ENCODE measurements at regions not wholly inside any gene's neighbourhood (a gene's known extent, or its start where the extent isn't known, plus 50 kb on each side); places are given as distances from the start of the nearest gene placed in this dataset.

DNA sequence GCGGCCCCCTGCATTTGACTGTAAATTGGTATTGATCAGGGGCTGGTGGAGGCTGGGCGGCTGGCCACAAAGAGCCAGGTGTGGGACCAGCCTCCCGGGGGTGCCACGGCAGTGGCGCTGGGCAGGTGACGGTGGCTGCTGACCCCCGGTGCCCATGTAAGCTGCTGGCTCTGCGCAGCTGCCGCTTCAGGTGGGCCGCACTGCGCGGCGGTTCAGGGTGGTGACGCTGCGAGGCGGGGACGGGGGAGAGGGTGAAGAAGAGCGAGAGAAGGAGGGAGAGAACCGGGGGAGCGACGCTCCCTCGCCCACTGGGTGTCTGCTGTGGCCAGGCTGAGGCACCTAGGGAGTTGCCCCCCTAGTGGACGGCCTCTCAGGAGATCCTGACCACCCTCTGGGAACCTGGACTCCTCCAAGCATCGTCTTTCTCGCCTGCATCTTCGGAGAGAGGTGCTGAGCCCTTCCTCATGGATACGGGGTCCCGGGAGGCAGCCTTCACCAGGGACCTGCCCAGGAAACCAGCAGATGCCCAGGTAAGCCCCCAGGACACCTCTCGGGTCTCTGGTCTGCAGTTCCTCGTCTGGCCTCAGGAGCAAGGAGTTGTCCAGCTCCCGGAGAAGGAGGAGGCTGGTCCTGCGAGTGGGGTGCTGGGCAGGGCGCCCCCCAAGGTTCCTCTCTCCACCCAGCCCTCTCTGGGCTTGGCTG is 77.5 kb upstream of the GATA5 start:
- peaks cover 20% of the 10 kb centered on the region for H3K27me3 Mint-ChIP-seq
- H3K4me1 Mint-ChIP-seq, result peaks cover 9% of the 10 kb centered on the region
- no peak overlapping the region for H3K27ac Mint-ChIP-seq

DNA sequence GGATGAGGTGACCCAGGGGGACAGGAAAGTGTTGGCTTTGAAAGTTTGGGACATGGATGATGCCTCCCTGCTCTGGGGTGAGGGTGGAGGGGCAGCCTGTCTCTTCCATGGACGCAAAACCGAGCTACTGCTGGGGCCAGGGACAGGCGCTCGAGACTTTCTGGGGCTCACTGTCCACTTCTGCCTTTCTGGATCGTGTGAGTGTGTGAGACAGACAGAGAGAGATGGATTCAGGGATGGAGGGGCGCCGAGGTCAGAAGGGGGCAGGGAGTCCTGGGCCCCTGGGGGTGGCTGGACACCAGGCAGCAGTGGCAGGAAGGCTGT is 78.0 kb upstream of the GATA5 start:
- Mint-ChIP-seq H3K4me1 (peaks cover 9% of the 10 kb centered on the region), H3K4me3 (no peak overlapping the region), H3K36me3 (no peaks in the 10 kb centered on the region), H3K9me3 (no peaks in the 10 kb centered on the region), H3K27me3 (peaks cover 21% of the 10 kb centered on the region), H3K27ac (no peak overlapping the region)

More for the DNA sequence above, 77.5 kb upstream of the GATA5 start:
- Mint-ChIP-seq H3K36me3 (no peaks in the 10 kb centered on the region), H3K4me3 (no peak overlapping the region), H3K9me3 (no peaks in the 10 kb centered on the region)

DNA sequence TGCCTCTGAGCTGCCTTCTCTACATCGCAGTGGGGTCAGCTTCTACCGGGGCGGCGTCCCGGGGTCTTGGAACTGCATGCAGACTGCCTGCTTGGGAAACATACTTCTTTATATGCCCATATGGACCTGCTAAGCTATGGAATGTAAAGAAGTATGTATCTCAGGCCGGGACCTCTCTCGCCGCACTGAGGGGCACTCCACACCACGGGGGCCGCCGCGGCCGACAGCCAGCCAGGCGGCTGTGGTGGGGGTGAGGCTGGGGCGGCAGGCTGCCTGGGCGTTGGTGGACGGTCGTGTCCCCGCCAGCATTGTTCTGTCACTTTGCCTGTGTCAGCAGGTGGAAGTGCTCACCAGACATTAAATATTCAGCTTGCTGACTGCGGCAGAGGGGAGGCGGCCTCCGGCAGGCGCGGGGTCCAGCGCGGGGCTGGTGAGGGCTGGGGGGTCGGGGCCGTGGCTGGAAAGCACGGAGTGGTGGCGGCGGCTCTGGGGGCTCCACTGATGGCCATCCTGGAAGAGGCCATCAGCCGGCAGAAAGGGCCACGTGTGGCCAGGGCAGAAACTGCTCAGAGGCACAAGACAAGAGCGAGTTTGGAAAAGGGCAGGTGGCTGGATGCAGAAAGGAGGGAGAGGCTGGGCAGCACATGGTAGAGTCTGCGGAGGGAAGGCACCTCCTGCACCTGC is 78.6 kb upstream of the GATA5 start:
- peaks cover 9% of the 10 kb centered on the region for H3K4me1 Mint-ChIP-seq
- H3K9me3 Mint-ChIP-seq, result no peaks in the 10 kb centered on the region
- H3K4me3 Mint-ChIP-seq, result no peak overlapping the region
- H3K36me3 Mint-ChIP-seq, result no peaks in the 10 kb centered on the region
- no peak overlapping the region for H3K27ac Mint-ChIP-seq
- H3K27me3 Mint-ChIP-seq, result peaks cover 21% of the 10 kb centered on the region

DNA sequence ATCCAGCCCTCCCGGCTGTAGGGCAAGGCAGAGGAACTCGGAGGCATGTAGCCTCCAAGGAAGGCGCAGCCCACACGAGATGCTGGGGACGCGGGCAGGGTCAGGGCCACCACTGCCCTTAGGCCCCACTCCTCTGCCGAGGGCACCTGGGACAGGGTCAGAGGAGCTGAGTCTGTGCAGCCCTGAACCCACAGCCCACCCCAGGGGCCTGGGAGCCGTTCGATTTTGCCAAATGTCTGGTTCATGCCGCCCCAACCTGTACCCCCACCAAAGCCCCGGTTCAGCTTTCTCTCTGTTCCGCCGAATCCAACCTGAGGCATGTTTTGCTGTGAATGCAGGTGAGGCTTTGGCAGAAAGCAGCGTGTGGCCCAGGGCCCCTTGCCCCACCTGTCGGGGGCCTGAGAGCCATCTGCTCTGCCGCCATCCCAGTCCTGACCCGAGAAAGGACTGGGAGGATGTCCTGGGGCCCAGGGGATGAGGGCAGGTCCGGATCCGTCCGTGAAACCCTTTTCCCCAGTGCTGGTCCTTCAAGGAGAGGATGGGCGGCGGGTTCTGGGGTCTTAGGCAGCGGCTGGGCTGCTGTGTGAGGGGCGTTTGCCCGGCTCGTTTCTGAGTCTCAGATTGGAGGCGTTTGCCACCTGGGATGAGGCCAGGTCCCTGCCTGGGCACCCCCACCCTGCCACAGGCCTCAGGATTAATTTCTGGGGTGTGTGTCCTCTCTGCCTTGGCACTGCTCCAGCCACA is 79.3 kb upstream of the GATA5 start:
- Mint-ChIP-seq H3K4me3 (no peak overlapping the region), H3K36me3 (no peaks in the 10 kb centered on the region), H3K9me3 (no peaks in the 10 kb centered on the region), H3K27ac (no peak overlapping the region), H3K4me1 (peaks cover 9% of the 10 kb centered on the region), H3K27me3 (peaks cover 22% of the 10 kb centered on the region)

DNA sequence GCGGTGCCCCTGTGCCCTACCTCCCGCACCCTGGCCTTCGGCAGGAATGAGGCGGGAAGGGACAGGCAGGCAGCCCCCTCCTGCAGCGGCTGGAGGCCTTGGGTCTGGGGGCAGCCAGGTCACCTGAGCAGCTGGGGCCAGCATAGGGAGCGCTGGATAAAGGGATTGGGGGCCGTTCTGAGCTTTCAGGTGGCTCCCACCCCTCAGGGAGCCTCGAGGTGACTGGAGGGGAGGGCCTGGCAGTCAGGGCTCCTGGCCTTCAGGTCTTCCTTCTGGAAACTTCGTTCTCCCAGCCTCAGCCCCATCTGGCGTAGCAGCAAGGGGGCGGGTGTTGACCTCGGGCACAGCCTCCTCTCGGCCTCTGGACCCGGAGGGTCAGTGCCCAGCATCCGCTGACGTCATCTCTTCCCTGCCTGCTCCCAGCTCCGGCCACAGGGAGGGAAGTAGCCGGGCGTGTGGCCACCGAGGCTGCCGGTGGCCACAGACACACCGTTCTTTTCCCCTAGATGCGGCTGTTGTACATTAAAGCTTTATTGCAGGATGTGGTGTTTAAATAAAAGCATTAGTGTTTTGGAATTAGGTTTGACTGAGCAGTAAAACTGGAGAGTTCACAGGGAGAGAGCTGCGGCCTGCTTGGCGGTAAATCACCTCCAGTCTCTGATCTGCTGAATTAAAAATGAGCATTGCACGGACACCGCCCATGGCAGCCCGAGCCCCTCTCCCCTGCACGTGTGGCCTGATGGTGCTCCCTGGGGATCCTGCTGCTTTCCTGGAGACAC is 80.0 kb upstream of the GATA5 start:
- H3K27me3 Mint-ChIP-seq, result peaks cover 18% of the 10 kb centered on the region
- no peak overlapping the region for H3K4me3 Mint-ChIP-seq
- peaks cover 4% of the 10 kb centered on the region for H3K4me1 Mint-ChIP-seq

DNA sequence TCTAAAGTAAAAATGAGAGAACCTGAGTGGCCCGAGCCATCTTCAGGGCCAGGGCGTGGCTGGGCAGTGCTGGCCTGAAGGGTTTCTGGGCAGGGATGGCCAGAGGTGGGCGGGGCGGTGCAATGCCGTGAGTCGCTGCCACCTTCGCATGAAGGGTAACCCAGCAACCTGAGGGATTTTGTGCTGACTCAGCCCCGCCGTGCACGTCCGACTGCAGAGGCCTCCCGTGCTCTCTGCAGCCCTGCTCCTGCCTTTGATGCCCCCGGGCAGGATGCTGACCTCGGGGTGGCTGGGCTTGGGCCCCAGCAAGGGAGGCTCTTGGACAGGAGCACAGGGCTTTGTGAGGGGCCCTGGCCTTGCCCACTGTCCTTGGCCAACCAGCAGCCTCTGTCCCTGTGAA is 81.7 kb upstream of the GATA5 start:
- Mint-ChIP-seq H3K4me1 (peaks cover 9% of the 10 kb centered on the region), H3K4me3 (no peak overlapping the region), H3K27ac (no peak overlapping the region), H3K27me3 (peaks cover 20% of the 10 kb centered on the region), H3K9me3 (no peaks in the 10 kb centered on the region), H3K36me3 (no peaks in the 10 kb centered on the region)

More for the DNA sequence above, 80.0 kb upstream of the GATA5 start:
- no peaks in the 10 kb centered on the region for H3K9me3 Mint-ChIP-seq
- no peak overlapping the region for H3K27ac Mint-ChIP-seq
- H3K36me3 Mint-ChIP-seq, result no peaks in the 10 kb centered on the region

DNA sequence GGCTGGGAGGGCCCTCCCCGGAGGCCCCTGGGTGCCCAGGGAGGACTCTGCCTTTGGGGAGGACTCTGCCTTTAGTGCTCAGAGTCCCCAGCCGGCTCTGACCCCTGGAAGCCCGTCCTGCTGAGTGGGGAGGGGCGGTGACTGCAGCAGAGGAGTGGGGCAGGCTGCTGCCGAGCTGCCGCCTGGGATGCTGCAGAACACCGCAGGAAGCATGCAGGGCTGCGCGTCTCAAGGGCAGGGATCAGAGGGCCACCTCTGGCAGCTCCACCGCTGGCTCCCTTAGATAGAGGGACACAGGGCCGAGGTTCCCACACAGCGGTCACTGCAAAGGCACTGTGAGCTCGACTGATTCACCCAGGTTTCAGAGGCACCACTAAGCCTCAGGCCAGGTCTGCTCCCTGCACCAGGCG is 82.2 kb upstream of the GATA5 start:
- Mint-ChIP-seq H3K27me3 (peaks cover 16% of the 10 kb centered on the region), H3K4me1 (peaks cover 5% of the 10 kb centered on the region), H3K4me3 (no peak overlapping the region), H3K36me3 (no peaks in the 10 kb centered on the region), H3K9me3 (no peaks in the 10 kb centered on the region), H3K27ac (no peak overlapping the region)

DNA sequence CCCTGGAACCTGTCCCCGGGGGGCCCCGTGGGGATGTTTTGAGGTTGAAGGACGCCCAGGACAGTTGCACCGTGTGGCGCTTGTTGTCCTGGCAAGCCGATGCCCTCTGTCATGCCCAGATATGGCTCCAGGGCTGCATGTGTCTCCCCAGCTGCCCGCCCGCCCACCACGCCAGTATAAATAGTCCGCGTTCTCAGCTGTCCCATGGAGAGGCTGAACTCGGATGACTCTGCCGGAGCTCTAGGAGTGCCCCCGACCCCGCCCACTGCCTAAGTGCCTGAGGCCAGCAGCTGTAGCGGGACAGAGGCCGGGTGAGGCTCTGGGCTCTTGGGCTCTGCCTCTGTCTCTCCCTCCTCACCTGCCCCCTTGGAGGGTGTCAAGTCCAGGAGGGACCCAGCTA is 83.0 kb upstream of the GATA5 start:
- no peak overlapping the region for H3K4me3 Mint-ChIP-seq
- no peaks in the 10 kb centered on the region for H3K9me3 Mint-ChIP-seq
- H3K4me1 Mint-ChIP-seq, result peaks cover 5% of the 10 kb centered on the region
- no peak overlapping the region for H3K27ac Mint-ChIP-seq
- H3K36me3 Mint-ChIP-seq, result no peaks in the 10 kb centered on the region
- H3K27me3 Mint-ChIP-seq, result peaks cover 13% of the 10 kb centered on the region

DNA sequence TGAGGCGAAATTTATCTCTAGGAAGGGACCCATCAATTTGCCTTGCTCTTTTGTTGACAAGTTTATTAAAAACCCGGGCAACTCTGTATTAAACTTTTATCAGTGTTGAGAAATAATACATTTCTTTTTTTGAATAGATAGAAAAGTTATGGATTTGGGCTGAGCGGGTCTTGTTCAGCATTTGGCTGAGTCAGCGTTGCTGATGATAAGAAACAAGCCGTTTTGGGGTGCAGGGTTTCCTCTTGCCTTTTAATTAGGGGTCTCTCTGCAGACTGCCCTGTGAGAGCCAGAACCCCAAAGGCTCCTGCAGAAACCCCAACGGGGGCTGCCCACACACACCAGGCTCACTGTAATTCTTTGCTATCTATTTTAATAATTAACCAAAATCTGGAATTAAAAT is 82.1 kb upstream of the SLCO4A1 start:
- H3K9me3 Mint-ChIP-seq, result no peaks in the 10 kb centered on the region
- H3K4me1 Mint-ChIP-seq, result peaks cover 5% of the 10 kb centered on the region
- H3K4me3 Mint-ChIP-seq, result no peak overlapping the region
- no peaks in the 10 kb centered on the region for H3K36me3 Mint-ChIP-seq
- H3K27me3 Mint-ChIP-seq, result peaks cover 10% of the 10 kb centered on the region
- H3K27ac Mint-ChIP-seq, result no peak overlapping the region

DNA sequence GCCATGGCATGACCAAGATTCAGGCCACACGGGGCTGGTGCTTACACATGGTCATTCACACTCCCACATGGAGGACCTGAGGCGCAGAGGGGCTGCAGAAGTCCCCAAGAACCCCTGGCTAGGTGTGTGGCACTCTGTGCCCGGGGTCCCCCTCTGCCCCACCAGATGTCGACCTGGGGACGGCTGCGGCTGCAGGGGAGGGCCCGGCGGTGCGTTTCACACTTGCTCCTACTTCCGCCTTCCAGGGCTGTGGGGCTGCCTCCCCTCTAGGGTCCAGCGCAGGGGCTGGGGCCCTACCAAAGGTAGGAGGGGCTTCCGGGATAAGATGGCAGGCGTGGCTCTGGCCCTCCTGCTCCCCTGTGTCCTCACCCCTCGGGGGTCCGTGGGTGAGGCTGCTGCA is 81.1 kb upstream of the SLCO4A1 start:
- Mint-ChIP-seq H3K4me3 (no peak overlapping the region), H3K27me3 (peaks cover 10% of the 10 kb centered on the region), H3K36me3 (no peaks in the 10 kb centered on the region), H3K4me1 (peaks cover 5% of the 10 kb centered on the region), H3K27ac (no peak overlapping the region), H3K9me3 (no peaks in the 10 kb centered on the region)

DNA sequence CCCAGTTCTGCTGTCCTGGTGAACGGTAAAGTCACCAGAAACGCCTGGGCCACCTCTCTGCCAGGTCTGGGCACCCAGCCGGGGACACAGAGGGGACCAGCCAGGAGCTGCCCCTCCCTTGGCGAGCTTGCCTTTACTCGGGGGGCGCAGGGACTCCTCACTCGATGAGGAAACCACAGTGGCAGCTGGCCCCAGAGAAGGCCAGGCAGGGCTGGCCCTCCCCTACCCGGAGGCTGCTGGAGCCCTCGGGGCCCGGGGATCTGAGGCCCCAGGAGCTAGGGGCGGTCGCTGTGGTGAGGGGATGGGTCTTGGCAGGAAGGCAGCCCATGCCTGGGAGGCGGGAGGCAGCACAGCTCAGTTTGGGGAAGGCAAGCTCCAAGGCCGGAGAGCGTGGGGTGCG is 80.4 kb upstream of the SLCO4A1 start:
- no peaks in the 10 kb centered on the region for H3K9me3 Mint-ChIP-seq
- no peaks in the 10 kb centered on the region for H3K36me3 Mint-ChIP-seq
- H3K4me3 Mint-ChIP-seq, result no peak overlapping the region
- peaks cover 7% of the 10 kb centered on the region for H3K27me3 Mint-ChIP-seq
- peaks cover 5% of the 10 kb centered on the region for H3K4me1 Mint-ChIP-seq
- no peak overlapping the region for H3K27ac Mint-ChIP-seq

DNA sequence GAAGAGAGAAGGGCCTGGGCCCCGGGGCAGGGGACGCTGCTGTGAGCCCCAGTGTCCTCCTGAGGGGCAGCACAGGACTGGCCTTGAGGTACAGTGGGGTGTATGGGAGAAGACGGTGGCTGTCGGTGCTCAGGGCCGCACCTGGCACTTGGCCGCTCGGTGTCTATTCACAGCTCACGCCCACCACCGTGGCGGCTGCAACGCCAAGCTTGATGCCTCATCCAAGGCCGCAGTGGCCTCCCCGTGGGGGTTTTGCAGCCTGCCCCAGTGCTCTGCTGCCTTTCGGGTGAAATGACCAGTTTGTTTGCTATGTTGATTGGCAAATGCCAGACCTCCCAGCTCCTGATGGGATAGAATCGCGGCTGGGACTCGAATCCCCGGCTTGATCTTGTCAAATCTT is 79.5 kb upstream of the SLCO4A1 start:
- Mint-ChIP-seq H3K36me3 (no peaks in the 10 kb centered on the region), H3K4me3 (no peak overlapping the region), H3K4me1 (peaks cover 5% of the 10 kb centered on the region), H3K27me3 (peaks cover 7% of the 10 kb centered on the region), H3K9me3 (no peaks in the 10 kb centered on the region), H3K27ac (no peak overlapping the region)

DNA sequence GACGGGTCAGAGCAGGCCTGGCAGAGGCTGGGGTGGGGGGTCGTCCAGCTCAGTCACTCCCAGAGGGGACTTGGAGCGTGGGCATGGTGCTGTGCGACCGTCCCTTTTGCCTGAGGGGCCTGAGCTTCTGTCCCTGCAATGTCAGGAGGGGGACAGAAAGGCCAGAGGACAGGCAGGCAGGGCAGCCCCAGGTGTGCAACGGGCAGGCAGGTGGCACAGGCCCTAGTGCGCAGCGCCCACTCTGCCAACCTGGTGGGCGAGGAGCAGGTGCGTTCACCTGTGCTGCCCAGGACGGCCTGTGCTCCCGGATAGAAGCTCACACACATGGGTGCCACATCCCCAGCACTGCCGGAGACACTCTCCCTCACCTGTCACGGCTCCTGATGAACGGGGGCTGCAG is 78.7 kb upstream of the SLCO4A1 start:
- peaks cover 5% of the 10 kb centered on the region for H3K4me1 Mint-ChIP-seq
- no peaks in the 10 kb centered on the region for H3K36me3 Mint-ChIP-seq
- H3K9me3 Mint-ChIP-seq, result no peaks in the 10 kb centered on the region
- no peak overlapping the region for H3K4me3 Mint-ChIP-seq
- H3K27me3 Mint-ChIP-seq, result peaks cover 6% of the 10 kb centered on the region
- H3K27ac Mint-ChIP-seq, result no peak overlapping the region

DNA sequence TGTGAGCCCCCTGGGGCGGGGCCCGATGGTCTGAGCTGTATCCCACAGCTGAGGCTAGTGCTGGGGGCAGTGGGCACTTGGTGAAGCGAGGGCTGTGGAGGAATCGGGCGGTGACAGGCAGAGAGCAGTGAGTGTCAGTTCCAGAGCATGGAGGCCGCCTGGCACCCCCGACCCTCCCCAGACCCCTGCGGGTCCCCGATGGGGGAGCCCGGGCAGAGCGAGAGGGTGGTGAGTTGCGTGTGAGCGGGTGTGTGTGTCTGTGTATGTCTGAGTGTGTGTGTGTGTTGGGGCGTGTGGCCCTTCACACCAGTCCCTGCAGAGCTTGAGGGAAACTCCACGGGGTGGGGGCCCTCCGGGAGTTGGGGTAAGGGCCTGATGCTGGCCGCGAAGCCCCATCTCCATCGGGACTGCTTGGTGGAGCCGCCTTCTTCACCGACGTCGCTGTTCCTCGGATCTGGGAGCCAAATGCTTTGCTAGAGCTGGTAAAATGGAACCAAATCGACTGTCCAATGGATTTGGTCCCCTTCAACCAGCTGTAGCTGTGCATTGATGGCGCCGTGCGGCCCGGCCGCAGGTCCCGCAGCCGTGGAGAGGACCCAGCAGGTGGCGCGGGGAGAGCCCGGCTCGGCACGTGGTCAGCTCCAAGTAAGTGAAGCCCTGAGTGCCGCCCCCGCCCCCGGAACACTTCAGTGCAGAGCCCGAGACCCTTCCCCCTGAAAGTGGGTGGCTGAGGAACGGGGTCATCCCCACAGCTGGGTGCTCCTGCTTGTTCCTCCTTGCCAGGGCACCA is 77.7 kb upstream of the SLCO4A1 start:
- H3K9me3 Mint-ChIP-seq, result no peaks in the 10 kb centered on the region
- peaks cover 5% of the 10 kb centered on the region for H3K4me1 Mint-ChIP-seq
- H3K27ac Mint-ChIP-seq, result no peak overlapping the region
- no peak overlapping the region for H3K4me3 Mint-ChIP-seq
- no peaks in the 10 kb centered on the region for H3K36me3 Mint-ChIP-seq
- H3K27me3 Mint-ChIP-seq, result peaks cover 7% of the 10 kb centered on the region

DNA sequence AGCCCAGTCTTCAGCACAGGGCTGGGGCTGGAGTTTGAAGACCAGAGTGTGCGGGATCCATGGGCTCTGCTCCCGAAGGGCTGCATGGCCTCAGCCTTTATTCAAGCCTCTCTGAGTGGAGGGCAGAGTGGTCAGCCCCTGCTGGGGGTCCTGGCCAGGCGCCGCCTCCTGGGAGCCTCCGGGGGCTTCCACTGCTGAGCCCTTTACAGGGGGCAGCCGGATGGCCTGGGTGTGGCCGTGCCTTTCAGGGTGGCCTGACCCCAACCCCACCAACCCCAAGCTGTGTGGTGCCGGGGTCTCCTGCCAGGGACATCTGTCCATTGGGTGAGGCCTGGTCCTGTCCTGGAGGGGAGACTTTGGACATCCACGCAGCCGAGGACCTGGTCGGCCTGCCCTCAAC is 76.0 kb upstream of the SLCO4A1 start:
- no peak overlapping the region for H3K27ac Mint-ChIP-seq
- H3K9me3 Mint-ChIP-seq, result no peaks in the 10 kb centered on the region
- peaks cover 5% of the 10 kb centered on the region for H3K27me3 Mint-ChIP-seq
- no peaks in the 10 kb centered on the region for H3K36me3 Mint-ChIP-seq
- no peak overlapping the region for H3K4me3 Mint-ChIP-seq
- peaks cover 7% of the 10 kb centered on the region for H3K4me1 Mint-ChIP-seq

Measured in activated naive CD4-positive, alpha-beta T cell treated with anti-CD3 and anti-CD28 coated beads, Interleukin-2, amount 50 U/mL, for 24 hours (primary cell).